NOMO-1 treated with DMSO at 0.1 percent for 48 hours (cell line): ENCODE measurements at regions not wholly inside any gene's neighbourhood (a gene's known extent, or its start where the extent isn't known, plus 50 kb on each side); places are given as distances from the start of the nearest gene placed in this dataset.
"Not testable (repeated sequence)": the region's sequence is repeated elsewhere in the genome, so short reads cannot be mapped to it uniquely, and the experiment has no call there.

Source experiments
- DNase-seq: peaks from one replicate; lab custom pipeline; 2025; ENCODE audit not compliant: unreplicated experiment; lab: John Stamatoyannopoulos, UW

DNA sequence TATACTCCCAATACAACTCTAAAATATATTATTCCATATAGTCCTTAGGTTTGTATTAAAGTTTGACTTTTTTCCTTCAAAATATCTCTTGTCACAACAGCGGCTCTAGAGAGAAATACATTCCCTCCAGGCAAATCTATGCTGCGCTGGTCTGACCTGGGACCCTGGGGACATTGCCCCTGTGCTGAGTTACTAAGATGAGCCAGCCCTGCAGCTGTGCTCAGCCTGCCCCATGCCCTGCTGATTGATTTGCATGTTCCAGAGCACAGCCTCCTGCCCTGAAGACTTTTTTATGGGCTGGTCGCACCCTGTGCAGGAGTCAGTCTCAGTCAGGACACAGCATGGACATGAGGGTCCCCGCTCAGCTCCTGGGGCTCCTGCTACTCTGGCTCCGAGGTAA lies 1170.7 kb downstream of the RPIA start:
- DNase-seq = not testable (repeated sequence)

DNA sequence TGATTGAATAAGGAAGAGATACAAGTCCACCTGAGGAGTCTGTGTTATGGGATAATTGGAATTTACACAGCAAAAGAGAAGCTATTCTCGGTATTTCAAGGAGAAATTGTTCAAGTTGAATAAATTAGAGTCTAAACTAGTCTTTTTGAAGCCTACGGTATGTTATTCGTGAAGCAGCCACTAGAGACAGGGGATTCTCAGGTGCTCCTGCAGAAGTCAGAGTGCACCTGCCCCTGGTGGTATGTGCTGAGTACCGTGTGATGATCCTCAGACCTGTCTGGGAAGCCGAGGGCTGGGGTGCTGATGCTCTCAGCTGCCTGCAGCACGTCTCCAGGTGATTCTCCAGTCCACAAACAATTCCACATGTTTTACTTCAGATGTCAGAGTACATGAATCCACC lies 1171.7 kb downstream of the RPIA start:
- not testable (repeated sequence) for DNase-seq

DNA sequence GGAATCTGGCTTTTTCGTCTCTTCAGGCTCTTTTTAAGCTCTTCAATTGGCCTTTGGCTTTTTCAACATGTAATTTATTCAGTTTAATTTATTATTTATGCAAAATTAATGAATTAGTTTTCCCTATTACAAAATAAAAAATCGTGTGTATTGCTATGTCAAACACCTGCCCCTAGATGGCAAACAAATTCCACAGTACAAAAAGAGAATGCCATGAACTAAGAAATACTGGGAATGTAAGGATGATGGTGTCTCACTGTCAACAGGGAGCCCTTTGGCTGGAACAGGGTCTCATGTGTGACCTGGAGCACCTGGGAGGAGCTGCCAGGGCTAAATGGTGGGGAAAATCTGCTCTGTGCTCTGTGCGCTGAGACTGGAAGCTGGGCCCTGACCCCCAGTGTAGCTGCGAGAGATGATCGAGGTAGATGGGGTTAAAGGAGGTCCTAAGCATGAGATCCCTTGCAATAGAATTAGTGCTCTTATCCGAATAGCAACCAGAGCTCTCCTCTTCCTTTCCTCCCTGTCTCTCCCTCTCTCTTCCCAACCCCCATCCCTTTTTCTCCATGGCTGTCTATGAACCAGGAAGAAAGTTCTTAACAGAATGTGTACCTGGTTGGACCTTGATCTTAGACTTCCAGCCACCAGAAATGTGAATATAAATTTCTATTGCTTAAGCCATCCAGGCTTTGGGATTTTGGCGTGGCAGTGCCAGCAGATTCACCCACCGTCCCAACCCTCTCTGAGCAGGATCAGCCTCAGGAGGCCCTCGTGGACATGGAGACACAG lies 1183.5 kb downstream of the RPIA start:
- not testable (repeated sequence) for DNase-seq

DNA sequence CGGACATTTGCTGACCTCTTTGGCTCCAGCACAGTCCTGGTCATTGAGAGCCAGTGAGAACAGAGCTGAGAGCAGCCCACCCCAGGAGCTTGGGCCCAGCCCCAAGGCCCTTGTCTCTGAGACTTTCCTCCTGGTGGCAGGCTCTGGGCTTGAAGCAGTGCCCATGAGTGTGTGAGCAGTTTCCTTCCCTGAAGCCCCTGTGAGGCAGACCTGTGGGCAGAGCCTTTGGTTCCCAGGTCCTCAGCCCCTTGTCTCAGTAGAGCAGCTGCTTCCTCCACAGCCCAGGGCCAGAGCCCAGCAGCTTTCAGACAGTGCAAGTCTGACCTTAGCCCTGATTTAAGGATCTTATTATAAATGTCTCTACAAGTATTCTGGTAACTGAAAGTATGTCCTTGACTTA lies 1185.0 kb downstream of the RPIA start:
- not testable (repeated sequence) for DNase-seq

DNA sequence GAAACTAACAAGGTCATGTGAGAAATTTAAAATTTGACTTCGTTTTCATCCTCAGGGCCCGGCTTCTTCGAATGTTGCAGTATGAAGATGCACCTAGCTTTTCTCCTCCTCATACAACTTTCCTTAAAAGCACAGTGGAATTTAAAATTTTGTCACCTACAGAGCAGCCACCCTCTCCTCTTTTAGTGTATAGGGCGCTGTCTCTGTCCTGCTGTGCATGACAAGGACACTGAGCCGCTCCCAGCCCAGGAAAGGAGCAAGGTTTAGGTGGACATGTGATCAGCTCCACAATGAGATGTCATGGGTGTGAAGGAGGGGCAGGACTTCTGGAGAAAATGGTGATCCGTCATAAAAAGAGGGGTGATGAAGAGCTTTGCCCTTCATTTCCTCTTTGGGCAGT lies 1185.4 kb downstream of the RPIA start:
- not testable (repeated sequence) for DNase-seq

DNA sequence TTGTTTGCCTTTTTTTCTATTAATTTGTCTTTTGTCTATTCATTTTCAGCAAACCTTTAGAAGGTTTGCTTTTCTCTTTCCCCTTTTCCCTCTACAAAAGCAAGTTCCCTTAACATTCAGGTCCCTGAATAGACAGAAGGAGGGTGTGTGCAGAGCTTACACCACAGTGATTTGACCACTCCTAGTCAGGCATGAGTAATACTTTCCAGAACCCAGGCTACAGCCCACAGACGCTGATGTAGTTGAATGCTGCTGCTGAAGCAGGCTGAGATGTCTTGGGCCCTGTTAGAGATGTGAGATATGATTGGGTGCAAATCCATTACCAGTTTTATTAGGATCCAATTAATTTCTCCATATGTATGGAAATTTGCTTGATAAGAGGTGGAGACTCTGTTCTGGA lies 1191.4 kb downstream of the RPIA start:
- not testable (repeated sequence) for DNase-seq

DNA sequence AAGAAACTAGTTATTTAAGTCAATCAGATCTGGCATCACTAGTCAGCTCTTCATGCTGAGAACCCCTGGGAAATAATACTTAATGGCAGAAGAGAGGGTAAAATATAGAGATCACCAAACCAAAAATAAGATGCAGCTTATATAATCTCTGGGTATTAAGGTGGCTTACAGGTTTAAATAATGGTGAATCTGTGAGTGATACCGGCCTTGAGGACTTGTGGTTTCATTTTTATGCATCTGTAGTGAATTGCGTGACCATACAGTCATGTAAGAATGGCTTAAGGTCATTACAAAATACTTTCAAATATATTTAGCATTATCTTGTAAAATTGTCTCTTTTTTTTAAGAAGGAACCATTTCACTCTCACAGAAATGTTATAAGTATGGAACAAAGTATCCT lies 1192.2 kb downstream of the RPIA start:
- not testable (repeated sequence) for DNase-seq

DNA sequence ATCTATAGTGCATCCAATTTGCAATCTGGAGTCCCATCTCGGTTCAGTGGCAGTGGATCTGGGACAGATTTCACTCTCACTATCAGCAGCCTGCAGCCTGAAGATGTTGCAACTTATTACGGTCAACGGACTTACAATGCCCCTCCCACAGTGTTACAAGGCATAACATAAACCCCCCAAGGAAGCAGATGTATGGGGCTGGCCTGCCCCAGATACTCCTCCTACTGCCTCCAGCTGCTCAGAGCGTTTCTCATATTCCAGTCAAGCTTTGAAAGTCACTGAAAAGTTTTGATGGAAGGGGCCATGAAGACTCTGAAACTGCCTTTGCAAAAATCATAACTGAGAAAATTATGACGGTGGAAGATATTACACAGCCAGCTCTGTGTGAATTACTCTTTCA lies 1193.6 kb downstream of the RPIA start:
- DNase-seq = not testable (repeated sequence)

DNA sequence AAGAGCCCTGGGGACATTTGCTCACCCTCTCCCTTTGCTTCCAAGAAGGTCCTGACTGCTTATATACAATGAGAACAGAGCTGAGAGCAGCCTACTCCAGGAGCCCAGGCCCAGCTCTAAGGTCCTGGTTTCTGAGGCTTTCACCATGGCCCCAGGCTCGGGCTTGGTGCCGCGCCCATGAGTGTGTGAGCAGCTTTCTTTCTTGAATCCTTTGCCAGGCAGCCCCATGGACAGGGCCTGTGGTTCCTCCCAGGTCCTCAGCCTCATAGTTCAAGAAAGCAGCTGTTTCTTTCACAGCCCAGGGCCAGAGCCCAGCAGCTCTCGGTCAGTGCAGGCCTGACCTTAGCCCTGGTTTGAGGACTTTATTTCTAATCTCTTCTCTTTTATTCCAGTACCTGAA lies 1197.2 kb downstream of the RPIA start:
- DNase-seq = not testable (repeated sequence)

DNA sequence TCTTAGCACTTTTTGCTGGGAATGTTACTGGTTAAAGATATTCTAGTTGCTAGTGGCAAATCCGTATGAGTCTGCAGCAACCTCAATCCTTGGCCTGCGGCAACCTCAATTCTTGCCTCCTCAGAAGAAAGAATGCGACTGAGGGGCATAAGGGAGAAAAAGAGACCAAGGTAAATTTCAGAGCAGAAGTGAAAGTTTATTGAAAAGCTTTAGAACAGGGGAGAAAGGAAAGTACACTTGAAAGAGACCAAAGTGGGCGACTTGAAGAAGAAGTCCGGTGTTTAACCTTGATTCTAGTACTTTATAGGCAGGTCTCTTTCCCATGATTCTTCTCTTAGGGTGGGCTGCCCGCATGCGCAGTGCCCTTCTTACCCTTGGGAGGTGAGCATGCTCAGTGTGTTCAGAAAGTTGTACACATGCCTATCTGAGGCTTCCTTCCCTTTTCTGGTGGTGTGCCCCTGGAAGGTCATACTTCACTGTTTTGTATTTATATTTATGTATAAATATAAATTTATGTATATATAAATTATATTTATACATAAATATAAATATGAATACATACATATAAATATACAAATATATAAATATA lies 1198.8 kb downstream of the RPIA start:
- DNase-seq = not testable (repeated sequence)

DNA sequence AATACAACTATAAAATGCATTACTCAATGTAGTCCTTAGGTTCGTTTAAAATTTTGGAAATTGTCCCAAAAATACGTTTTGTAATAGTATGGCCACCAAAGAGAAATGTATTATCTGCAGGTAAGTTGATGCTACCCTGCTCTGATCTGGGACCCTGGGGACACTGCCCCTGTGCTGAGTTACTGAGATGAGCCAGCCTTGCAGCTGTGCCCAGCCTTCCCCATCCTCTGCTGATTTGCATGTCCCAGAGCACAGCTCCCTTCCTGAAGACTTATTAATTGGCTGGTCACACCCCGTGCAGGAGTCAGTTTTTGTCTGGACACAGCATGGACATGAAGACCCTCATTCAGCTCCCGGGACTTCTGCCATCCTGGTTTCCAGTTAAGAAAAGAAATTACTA lies 1203.5 kb downstream of the RPIA start:
- not testable (repeated sequence) for DNase-seq

DNA sequence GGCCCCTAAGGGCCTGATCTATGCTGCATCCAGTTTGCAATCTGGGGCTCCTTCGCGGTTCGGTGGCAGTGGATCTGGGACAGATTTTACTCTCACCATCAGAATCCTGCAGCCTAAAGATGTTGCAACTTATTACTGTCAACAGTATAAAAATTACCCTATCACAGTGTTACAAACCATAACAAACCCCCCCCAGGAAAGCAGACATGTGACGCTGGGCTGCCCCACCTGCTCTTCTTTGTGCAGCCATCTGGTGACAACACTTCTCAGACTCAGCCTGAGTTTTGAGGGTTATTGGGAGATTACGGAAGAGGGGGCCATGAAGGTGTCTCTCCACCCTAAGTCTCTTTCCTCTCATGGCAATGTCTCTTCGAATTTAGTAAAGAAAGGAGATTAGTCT lies 1204.2 kb downstream of the RPIA start:
- DNase-seq = not testable (repeated sequence)

DNA sequence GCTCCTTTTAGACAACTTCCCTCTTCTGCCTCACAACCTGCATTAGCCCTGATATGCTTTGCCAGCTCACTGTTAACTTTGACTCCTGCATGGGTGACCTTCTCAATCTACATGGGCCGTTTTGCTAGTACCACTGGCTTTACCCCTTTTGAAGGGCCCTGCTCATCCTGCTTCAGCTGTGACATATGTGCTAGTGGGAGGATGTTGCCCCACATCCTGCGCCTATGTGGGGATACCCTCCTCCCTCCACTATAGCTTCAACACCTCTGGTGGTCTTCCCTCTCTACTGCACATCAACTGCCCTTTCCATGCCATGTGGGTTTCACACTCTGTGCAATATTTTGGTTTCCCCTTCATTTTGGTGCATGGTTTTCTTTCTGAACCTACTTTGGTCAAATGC lies 1235.5 kb downstream of the RPIA start:
- not testable (repeated sequence) for DNase-seq

DNA sequence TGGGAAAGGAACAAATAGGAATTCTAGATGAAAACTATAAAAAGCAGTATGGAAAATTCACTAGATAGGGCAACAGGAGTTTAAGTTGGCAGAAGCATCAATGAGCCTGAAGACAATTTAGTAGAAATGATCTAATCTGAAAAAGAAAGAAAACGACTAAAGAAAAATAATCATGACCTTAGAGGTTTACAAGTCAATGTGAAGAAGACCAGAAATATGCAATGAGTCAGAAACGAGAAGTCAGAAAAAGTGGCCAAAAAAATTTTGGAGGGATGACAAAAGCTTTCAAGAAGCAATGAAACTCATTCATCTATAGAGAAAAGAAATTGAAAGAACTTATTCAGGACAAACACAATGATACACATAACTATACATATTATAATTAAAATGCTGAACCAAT lies 1244.0 kb downstream of the RPIA start:
- not testable (repeated sequence) for DNase-seq

DNA sequence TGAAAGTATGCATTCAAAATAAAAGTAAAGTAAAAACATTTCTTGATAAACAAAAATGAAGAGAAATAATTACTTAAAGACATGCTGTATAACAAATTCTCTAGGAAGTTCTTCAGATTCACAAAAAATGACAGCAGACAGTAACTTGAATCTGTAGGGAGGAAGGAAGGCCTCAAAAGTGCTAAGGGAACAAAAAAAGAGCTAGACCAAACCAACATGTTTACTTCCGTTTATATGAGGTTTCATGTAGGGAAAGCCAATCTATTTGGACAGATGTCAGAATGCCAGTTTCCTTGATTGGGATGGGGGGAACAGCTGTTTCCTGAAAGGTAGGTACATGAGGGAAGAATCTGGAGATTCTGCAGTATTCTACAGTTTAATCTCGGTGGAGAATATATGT lies 1244.5 kb downstream of the RPIA start:
- not testable (repeated sequence) for DNase-seq

DNA sequence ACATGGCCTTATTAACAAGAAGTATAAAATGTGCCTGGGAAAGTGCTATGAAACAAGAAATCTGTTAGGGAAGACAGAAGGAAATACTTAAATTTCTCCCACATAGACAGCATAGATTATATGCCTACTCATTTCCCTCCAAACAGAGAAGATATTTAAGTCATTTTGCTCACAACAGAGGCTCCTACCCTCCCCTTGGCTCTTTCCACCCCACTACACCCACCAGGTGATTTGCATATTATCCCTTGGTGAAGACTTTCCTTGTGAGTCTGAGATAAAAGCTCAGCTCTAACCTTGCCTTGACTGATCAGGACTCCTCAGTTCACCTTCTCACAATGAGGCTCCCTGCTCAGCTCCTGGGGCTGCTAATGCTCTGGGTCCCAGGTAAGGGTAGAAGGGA lies 1245.1 kb downstream of the RPIA start:
- DNase-seq = not testable (repeated sequence)

DNA sequence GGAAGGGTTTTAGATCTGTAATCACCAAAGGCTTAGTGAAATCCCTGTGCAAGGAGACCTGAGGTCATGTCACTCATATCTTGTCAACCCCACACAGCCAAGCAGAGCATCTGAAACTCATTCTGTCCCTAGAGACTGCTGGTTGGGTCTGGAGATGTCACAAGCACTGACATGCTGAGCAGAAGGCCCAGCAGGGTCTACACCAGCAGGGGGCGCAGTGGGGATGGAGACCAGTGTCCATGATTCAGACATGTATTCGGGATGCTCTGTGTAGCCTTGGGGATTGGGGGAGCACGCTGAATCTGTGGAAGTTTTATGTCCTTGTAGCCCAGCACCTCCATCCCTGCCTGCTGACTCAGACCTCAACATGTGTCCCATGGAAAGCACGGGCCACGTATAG lies 1247.3 kb downstream of the RPIA start:
- DNase-seq = not testable (repeated sequence)

DNA sequence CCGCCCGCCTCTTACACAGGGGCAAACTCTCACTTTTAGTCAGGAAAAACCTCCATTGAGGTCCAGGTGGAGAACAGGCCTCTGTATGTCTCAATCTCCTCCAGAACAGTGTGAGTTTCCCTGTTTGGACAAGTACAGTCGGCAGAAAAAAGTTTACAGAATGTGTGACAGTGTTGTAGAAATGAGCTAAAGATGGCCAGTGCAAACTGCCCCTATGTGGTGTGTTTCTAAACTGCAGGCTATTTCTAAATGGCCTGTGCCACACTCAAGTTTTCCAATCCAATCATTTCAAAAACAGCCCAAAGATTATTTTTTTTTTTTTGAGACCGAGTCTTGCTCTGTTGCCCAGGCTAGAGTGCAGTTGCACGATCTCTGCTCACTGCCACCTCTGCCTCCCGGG lies 1252.8 kb downstream of the RPIA start:
- not testable (repeated sequence) for DNase-seq

DNA sequence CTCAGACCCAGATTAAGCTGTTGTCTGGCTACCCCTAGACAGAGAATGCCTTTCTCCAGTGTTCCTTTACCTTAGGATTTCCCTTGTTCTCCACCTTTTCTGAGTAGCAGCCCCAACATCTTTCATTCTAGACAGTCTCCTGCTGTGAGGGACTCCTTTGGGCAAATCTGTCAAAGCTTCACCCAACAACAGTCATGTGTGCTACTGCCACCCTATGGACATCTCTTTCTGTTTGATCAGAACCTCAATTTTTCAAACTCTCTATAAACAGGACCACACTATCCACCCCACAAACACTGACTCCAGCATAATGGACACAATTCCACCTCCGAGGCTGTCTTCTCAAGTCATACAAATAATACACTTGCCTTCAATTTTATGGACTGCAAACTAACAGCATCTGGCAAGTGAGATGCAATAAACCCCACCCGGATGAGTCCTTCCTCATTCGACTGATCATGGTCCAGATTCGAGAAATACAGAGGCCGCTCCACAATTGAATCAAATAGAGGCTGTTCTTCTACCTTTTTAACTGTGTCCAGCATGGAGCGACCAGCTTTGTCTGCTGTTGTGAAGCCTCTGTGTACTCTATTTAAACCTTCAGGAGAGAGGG lies 1253.6 kb downstream of the RPIA start:
- not testable (repeated sequence) for DNase-seq

DNA sequence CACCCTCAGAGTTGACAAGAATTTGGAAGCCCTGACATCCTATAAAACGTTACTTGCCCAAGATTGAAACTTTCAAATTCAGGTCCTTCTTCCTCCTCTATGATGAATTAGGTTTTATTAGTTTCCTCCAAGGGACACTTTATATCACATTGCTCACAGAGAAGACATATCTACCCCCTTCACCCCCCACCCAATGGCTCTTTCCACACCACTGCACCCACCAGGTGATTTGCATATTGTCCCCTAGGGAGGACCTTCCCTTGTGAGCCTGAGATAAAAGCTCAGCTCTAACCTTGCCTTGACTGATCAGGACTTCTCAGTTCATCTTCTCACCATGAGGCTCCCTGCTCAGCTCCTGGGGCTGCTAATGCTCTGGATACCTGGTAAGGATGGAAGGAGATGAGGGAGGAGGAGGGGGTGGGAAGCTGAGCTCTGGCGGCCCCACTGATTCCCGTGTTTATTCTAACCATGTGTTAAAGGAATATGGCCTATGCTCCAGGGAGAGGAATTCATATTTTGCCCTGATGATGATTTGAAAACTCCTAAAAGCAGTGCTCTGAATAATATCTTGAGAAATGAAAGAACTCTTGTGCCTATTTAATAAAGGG lies 1255.8 kb downstream of the RPIA start:
- DNase-seq = not testable (repeated sequence)

DNA sequence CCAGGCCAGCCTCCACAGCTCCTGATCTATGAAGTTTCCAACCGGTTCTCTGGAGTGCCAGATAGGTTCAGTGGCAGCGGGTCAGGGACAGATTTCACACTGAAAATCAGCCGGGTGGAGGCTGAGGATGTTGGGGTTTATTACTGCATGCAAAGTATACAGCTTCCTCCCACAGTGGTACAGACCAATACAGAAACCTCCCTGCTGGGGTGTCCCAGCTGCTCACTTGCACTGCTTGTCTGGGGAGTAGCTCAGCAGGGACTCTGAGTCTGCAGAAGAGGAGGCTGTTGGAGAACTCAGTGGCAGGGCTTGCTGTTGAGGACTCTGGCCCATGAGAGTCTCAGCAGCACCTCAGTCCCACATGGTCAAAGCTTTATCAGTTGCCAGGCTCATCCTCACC lies 1256.6 kb downstream of the RPIA start:
- not testable (repeated sequence) for DNase-seq

DNA sequence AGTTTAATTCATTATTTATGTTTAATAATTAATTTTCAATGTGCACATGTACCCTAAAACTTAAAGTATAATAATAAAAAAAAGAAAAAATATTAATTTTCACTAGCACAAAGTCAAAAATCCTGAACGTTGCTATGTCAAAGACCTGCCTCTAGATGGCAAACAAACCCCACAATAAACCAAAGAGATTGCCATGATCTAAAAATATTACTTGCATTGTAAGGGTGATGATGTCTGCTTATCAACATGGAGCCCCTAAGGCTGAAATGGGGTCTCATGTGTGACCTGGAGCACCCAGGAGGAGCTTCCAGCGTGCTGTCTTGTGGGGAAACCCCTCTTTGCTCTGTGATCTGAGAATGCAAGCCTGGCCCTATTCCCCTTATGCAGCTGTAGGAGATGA lies 1259.3 kb downstream of the RPIA start:
- not testable (repeated sequence) for DNase-seq
